AG09319 (cell line): ENCODE measurements at regions not wholly inside any gene's neighbourhood (a gene's known extent, or its start where the extent isn't known, plus 50 kb on each side); places are given as distances from the start of the nearest gene placed in this dataset.

Experiments
- DNase-seq: peaks from one replicate; pipeline ENCODE4 v3.0.0-alpha.2; 2010; ENCODE audit warnings: low read depth; ENCODE audit errors: extremely low read depth
- CTCF ChIP-seq: IDR thresholded peaks from 2 replicates; pipeline ENCODE4 v1.5.1; 2011; ENCODE audit warnings: low read depth, mild to moderate bottlenecking, inconsistent platforms, low read length, moderate library complexity

DNA sequence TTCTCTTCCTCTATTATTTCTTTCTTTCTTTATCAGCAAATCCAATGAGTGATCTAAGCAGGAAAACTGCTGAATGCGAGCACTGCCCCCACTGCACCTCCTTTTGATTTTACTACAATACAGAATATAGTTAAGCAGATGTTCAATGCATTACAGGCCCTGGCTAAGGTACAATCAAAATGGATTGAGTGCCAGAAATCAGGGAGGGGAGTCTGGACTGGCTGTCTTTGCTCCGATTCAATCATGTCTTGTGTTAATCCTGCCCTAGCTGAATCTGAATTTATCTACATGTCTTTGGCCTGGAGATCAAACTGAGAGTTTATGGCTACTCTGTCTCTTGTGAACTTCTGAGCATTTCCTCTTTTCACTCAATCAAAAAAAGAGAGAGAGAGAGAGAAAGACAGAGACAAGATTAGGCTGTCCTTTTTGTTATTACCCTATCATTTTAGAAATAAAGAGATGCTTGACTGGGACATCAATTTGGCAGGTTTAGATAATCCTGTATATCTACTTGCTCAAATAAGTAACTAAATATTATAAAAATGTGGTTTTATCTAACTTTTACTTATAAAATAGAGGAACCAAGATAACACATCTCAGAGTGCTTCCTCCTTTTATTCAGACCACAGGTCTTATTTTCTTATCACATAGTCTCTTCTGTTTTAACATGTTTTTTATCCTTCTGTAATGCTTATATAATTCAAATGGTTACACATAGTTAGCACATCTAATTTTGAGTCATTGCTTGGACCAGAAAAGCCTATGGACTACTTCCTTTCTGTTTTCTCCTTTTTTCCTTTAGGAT is 656.2 kb downstream of the KCNJ2 start:
- TF ChIP-seq CTCF, result no peak
- no peak for DNase-seq

- DNase-seq, result no peak
- no peak for TF ChIP-seq CTCF
These were observed 660.5 kb downstream of the KCNJ2 start for GRCh38 chr17:70829876-70830275.

DNA sequence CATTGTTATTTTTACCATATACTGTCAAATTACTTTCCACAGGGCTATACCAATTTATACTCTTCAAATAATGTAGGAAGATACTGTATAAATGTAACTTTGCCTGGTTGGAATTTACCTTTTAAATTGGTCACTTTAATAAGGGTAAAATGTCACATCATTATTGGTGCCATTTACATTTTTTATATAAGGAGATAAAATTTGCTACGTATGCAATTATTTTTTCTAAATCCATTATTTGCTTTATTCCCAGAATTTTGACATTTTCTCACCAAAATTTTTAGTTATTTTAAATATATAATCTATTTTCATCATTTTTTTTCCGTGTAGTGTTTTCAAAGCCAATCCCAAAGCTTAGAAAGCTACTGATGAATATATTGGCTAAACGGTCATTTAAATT is 664.7 kb downstream of the KCNJ2 start:
- no peak for TF ChIP-seq CTCF
- no peak for DNase-seq

GRCh38 chr17:70848785-70849184 is 679.5 kb downstream of the KCNJ2 start:
- no peak for DNase-seq
- TF ChIP-seq CTCF, result no peak

GRCh38 chr17:70855401-70856054 is 686.2 kb downstream of the KCNJ2 start:
- TF ChIP-seq CTCF, result no peak
- no peak for DNase-seq

GRCh38 chr17:70857351-70857750 is 688.0 kb downstream of the KCNJ2 start:
- TF ChIP-seq CTCF, result no peak
- no peak for DNase-seq

GRCh38 chr17:70859829-70860228 is 690.5 kb downstream of the KCNJ2 start:
- no peak for TF ChIP-seq CTCF
- no peak for DNase-seq
